GM20000 (cell line): ENCODE measurements at regions not wholly inside any gene's neighbourhood (a gene's known extent, or its start where the extent isn't known, plus 50 kb on each side); places are given as distances from the start of the nearest gene placed in this dataset.

ENCODE experiments used
- DNase-seq: peaks from one replicate; pipeline ENCODE4 v3.0.0; 2012; ENCODE audit warnings: low spot score
- CTCF ChIP-seq: IDR thresholded peaks from 2 replicates; pipeline ENCODE4 v1.5.1; 2012; ENCODE audit warnings: mild to moderate bottlenecking, control low read depth; ENCODE audit errors: extremely low read depth, missing control alignments

- DNase-seq, result no peak
- no peak for TF ChIP-seq CTCF
Measured at GRCh38 chr13:111906816-111907215, 160.1 kb upstream of the SOX1 start.

DNA sequence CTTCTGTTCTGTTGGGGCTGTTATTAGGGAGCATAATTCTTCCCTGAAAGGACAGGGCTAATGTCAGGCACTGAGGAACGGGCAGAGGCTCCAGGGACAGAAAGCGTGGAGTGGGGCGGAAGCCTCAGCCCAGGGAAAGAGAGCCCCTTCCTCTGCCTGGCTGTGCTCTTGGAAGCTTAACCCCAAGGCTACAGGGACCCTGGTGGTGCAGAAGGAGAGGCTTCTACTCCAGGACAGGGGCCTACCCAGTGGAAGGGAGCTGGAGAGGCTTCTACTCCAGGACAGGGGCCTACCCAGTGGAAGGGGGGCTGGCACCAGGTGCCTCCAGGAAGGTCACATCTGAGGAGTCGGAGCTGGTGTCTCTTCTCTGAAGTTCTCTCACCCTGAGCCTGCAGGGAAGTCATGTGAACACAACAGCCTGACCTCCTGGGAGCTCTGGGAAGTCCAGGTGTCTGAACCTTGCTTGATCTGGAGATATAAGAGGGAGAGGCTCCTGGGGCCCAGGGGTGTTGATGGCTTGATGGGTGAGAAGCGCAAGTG lies 159.5 kb upstream of the SOX1 start:
- no peak for TF ChIP-seq CTCF
- no peak for DNase-seq

DNA sequence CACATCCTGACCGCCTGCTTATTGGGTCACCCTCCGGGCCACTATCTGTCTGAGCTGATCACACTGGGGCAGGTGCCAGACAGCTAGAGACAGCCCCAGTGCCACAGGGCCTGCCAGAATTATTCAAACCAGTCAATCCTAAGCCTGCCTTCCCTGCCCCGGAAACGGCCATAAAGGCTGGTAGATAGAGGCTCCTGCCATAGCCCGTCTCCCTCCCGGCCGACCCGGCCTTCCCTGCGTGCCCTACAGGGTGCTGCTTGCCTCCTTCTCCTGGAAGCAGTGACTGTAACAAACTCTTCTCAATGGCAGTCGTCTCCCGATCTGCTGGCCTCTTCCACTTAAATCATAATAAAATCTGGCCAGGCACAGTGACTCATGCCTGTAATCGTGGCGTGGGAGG lies 158.6 kb upstream of the SOX1 start:
- no peak for TF ChIP-seq CTCF
- DNase-seq, result no peak

DNA sequence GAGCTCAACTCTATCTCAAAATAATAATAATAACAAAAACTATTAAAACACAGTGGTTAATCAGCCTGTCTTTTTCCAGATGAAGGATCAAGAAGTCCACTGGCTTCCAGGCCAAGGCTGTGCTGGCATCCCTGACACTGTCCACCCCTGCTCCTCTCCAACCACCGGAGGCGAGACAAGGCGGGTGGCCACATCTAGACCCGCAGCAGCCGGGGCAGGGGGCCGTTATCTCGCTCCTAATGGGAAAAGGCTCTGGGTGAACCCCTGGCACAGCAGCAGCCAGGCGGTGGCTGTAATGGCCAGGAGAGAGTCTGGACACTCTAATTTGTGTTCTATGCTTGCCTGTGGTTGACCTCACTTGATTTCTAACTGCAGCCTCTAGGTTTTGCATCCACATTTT lies 158.0 kb upstream of the SOX1 start:
- DNase-seq, result no peak
- TF ChIP-seq CTCF, result no peak

GRCh38 chr13:111909501-111909900 lies 157.4 kb upstream of the SOX1 start:
- no peak for TF ChIP-seq CTCF
- no peak for DNase-seq

DNA sequence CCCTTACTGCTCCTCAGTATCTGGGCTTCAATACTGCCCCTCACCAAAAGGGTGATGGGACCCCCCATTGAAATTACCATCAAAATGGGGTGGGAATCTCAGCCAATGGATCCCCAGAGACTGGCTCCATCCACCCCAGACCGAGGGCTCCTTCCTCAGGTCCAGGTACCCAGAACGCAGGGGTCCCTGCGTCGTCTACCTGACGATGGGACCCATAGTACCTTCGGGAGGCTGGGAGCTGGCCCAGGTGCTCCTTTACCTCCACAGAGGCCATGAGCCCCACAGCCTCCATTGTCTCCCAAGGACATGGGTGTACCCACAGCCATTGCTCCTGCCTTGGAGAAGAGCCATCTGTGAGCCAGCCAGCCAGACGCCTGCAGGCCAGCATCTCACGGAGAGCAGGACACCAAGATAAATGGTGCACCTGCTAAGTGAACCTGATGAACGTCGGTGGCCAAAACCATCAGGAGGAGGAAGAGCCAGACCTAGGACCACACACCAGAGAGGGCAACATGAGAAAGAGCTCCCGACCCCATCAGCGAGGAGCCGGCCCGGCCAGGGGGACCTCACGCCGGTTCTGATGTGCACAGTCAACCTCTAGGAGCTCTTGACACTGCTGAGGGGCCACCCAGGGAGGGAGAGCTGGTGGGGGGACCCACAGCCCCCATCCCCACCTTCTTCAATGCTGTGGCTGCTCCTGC lies 156.8 kb upstream of the SOX1 start:
- no peak for DNase-seq
- TF ChIP-seq CTCF, result no peak

DNA sequence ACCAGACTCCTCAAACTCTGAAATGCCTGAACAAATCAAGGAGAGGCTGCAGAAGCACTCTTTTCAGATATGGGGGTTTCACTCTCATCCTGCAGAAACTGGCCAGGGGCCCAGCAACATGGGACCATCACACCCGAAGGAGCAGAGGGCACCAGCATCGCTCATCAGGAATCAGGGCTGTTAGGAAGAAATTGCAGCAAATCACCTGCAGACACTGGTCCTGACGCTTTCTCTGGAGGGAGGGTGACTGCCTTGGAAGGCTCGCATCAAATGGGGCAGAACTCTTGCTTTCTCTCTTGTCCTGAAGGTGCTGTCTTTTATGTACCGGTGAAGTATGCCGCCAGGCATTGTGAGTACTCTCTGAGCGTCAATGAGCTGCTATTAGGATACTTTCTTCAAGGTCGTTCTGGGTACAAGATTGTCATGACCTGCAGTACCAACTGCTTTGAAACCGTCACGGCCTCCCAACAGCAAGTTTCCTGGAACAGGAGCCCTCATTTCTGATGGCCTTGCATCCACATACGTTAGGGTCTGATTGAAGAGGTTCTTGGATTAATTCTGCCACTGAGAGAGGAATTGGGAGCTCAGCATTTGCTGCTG lies 155.7 kb upstream of the SOX1 start:
- no peak for DNase-seq
- TF ChIP-seq CTCF, result no peak
